AG04449 (cell line): ENCODE measurements at regions not wholly inside any gene's neighbourhood (a gene's known extent, or its start where the extent isn't known, plus 50 kb on each side); places are given as distances from the start of the nearest gene placed in this dataset.

Experiments
- CTCF ChIA-PET: fragments of 350-600 bp; formaldehyde crosslinking; extraction: SDS; loops from one replicate; lab custom pipeline; 2021; ENCODE audit warnings: antibody characterized with exemption; lab: Yijun Ruan, JAX
- POLR2A ChIA-PET: fragments of 400-600, 350-600 bp; formaldehyde crosslinking; extraction: SDS; loops from one replicate; lab custom pipeline; 2020; ENCODE audit warnings: antibody characterized with exemption, inconsistent platforms; lab: Yijun Ruan, JAX
- DNase-seq: peaks from one replicate; pipeline ENCODE4 v3.0.0-alpha.2; 2010; ENCODE audit warnings: low read depth, low spot score
- H3K4me3 ChIP-seq: 2 replicates; pipeline ENCODE4 v1.5.1; 2011; ENCODE audit warnings: low read depth, mild to moderate bottlenecking, control low read depth, low read length
- CTCF ChIP-seq: IDR thresholded peaks from one replicate; pipeline ENCODE4 v1.5.1; 2011; ENCODE audit warnings: mild to moderate bottlenecking, moderate library complexity, low read length, control low read depth, inconsistent platforms; ENCODE audit not compliant: insufficient read depth; ENCODE audit errors: missing control alignments

- POLR2A ChIA-PET, result no interaction called here
- no peak for TF ChIP-seq CTCF
- H3K4me3 ChIP-seq, result no peak overlapping the region
- no peak for DNase-seq
- CTCF ChIA-PET, result no interaction called here
Measured at GRCh38 chr2:221198309-221198708, 373.8 kb downstream of the EPHA4 start.

- POLR2A ChIA-PET, result no interaction called here
- TF ChIP-seq CTCF, result no peak
- no peak for DNase-seq
- no peak overlapping the region for H3K4me3 ChIP-seq
- CTCF ChIA-PET, result no interaction called here
Measured at GRCh38 chr2:221200184-221200839, 371.8 kb downstream of the EPHA4 start.

GRCh38 chr2:221202431-221202830, 369.7 kb downstream of the EPHA4 start:
- no peak for TF ChIP-seq CTCF
- DNase-seq, result no peak
- POLR2A ChIA-PET, result no interaction called here
- H3K4me3 ChIP-seq, result no peak overlapping the region
- CTCF ChIA-PET, result no interaction called here

- H3K4me3 ChIP-seq, result no peak overlapping the region
- no peak for DNase-seq
- ChIA-PET POLR2A (no interaction called here), CTCF (no interaction called here)
- no peak for TF ChIP-seq CTCF
Measured at GRCh38 chr2:221203125-221203524, 369.0 kb downstream of the EPHA4 start.

- no peak overlapping the region for H3K4me3 ChIP-seq
- CTCF ChIA-PET, result no interaction called here
- no peak for TF ChIP-seq CTCF
- POLR2A ChIA-PET, result no interaction called here
- no peak for DNase-seq
Measured at GRCh38 chr2:221203856-221204255, 368.2 kb downstream of the EPHA4 start.

GRCh38 chr2:221204699-221205098, 367.4 kb downstream of the EPHA4 start:
- no peak overlapping the region for H3K4me3 ChIP-seq
- no peak for DNase-seq
- TF ChIP-seq CTCF, result no peak
- CTCF ChIA-PET, result no interaction called here
- POLR2A ChIA-PET, result no interaction called here
